GM18870 (cell line): ENCODE measurements at regions not wholly inside any gene's neighbourhood (a gene's known extent, or its start where the extent isn't known, plus 50 kb on each side); places are given as distances from the start of the nearest gene placed in this dataset.

ENCODE experiments used
- ATAC-seq: cut with Tn5 transposase; IDR thresholded peaks from one replicate; pipeline ENCODE4 v1.9.1; 2021; ENCODE audit warnings: moderate library complexity; ENCODE audit not compliant: unreplicated experiment

DNA sequence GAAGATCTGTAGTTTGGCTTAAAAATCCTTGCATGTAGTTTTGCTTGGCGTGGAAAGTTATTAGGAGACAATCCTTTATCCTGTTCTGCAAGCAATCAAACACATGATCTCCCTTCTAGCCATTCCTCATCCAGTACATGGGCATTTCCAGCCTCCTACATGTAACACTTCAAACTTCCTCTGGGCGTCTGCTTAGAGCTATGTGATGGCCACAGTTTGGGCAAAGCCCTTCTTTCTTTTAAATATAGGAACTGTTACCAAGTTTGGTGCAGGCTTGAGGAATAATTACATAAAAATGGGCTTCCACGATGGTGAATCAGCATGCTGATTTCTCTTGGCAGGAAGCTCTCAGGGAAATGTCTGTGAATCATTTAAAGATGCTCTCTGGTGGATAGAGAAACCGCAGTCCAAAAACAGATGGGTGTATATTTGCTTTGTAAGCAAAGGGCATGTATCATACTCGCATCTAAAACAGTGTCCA is 176.9 kb upstream of the FMN2 start:
- no peak for ATAC-seq

DNA sequence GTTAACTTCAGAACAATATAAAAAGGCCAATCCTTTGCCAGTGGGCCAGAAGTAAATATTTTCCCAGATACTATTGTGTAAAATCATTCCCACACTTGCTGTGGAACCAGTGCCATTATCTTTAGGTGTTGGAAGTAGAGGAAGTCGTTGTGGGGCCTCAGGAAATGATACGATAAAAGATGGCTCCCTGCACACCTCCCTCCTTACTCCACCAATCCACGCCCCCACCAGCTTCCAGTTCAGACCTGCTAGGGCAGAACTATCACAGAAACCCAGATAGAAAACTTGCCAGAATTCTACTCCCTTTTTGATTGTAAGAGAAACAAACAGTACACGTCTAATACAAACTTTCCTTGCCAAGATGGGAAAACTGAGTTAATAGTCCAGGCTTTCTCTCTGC is 173.0 kb upstream of the FMN2 start:
- no peak for ATAC-seq

GRCh38 chr1:239920214-239920613 is 171.5 kb upstream of the FMN2 start:
- no peak for ATAC-seq

- ATAC-seq = no peak
These were observed 168.7 kb upstream of the FMN2 start for GRCh38 chr1:239922778-239923522.

DNA sequence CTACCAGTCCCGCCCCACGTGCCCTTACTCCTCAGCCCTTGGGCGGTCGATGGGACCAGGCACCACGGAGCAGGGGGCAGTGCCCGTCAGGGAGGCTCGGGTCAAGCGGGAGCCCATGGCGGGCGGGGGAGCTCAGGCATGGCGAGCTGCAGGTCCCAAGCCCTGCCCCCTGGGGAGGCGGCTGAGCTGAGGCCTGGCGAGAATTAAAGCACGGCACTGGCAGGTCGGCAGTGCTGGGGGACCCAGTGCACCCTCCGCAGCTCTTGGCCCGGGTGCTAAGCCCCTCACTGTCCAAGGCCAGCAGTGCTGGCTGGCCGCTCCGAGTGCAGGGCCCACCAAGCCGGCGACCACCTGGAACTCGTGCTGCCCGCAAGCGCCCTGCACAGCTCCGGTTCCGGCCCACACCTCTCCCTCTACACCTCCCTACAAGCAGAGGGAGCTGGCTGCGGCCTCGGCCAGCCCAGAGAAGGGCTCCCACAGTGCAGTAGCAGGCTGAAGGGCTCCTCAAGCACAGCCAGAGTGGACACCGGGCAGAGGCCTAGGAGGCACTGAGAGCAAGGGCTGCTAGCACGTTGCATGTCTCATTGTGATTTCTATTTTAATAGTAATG is 166.8 kb upstream of the FMN2 start:
- no peak for ATAC-seq

DNA sequence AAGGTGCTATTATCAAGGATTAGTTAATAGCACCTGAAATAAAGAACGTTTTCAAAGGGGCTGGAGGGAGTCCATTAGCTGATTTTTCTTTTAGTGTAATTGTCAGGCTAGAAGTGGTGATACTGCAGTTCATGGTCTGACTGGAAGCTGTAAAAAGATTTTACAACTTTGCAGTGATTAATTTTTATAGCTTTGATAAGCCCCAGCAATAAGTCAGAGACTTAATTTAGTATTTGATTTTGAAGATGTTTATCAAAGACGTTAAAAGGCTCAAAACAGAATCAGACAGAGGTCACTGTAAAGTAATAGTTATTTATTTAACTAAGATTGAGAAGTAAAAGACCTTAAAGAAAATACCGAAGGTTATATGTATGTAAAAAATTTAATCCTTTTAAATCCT is 165.5 kb upstream of the FMN2 start:
- no peak for ATAC-seq

GRCh38 chr1:239929317-239929716 is 162.4 kb upstream of the FMN2 start:
- ATAC-seq = no peak

GRCh38 chr1:239930686-239931262 is 160.9 kb upstream of the FMN2 start:
- no peak for ATAC-seq

- no peak for ATAC-seq
These were observed 160.3 kb upstream of the FMN2 start for GRCh38 chr1:239931341-239931740.

GRCh38 chr1:239939602-239940001 is 152.1 kb upstream of the FMN2 start:
- ATAC-seq = no peak

DNA sequence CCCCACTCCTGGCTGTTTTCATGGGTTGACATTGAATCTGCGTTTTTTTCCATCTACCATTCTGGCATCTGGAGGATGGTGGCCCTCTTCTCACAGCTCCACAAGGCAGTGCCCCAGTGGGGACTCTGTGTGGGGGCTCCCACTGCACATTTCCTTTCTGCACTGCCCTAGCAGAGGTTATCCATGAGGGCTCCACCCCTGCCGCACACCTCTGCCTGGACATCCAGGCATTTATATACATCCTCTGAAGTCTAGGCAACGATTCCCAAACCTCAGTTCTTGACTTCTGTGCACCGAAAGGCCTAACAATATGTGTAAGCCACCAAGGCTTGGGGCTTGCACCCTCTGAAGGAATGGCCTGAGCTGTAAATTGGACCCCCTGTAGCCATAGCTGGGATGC is 147.9 kb upstream of the FMN2 start:
- ATAC-seq = no peak

GRCh38 chr1:239944666-239945065 is 147.0 kb upstream of the FMN2 start:
- ATAC-seq = no peak

- no peak for ATAC-seq
These were observed 143.9 kb upstream of the FMN2 start for GRCh38 chr1:239947801-239948200.

DNA sequence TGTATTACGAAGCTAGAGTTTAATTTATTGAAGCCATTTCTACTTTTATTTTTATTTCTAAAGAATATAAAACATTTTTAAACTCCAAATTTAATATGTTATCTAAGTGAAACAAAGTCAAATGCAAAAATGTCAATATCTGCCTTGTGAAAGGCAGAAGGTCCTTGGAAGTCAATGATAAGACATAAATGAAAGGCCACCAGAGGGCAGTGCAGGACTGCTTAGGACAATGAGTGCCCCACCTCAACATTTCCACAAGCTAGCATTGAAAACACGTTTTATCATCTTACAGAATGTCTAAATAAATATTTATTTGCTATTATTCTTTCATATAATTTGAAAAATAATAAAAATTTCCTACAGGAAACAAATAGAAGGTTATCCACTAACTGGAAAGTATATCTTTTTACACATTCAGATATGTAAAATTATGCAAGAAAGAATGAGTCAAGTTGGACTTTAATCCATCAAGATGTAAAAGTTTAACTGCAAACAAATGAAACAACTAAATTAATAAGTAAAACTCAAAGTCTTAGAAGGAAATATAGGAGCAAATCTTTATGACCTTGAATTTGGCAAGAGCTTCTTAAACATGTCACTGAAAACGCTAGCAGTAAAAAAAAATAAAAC is 140.1 kb upstream of the FMN2 start:
- no peak for ATAC-seq

- ATAC-seq = no peak
These were observed 139.1 kb upstream of the FMN2 start for GRCh38 chr1:239952348-239953308.

GRCh38 chr1:239954836-239955235 is 136.8 kb upstream of the FMN2 start:
- ATAC-seq = no peak

DNA sequence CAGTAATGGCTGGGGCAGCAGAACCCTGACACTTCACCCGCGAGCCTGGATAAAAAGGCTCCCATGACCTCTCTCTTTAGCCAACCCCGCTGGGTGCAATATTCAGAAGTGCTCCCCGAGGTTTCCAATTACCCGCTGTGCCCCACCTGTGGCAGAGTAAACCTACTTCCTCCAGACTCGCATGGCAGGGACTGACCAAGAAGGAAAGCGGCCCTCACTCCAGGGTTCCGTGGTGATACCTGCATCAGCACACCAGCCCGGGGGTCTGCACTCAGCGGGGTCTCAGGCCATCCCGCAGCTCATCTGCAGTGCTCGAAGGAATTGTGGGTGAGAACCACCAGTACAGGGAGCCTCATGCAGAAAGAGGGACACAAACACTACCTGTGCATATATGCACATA is 136.3 kb upstream of the FMN2 start:
- no peak for ATAC-seq

DNA sequence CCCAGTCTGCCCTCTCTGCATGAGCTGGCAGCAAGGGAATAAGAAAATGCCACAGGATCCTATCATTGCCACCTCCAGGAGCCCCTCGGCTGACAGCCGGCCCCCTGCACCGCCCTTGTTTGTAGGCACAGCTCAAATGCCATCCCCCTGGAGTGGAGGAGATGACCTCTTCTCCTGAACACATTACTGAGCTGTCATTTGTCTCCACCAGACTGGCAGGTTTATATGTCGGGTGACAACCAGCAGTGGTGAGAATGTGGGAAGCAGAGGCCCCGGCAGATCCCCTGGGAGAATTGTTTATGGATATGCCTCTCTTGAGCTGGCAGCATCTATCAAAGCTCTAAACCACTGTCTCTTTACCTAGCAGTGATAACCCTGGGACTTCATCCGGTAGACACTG is 135.4 kb upstream of the FMN2 start:
- ATAC-seq = no peak

GRCh38 chr1:239958063-239958462 is 133.6 kb upstream of the FMN2 start:
- no peak for ATAC-seq

DNA sequence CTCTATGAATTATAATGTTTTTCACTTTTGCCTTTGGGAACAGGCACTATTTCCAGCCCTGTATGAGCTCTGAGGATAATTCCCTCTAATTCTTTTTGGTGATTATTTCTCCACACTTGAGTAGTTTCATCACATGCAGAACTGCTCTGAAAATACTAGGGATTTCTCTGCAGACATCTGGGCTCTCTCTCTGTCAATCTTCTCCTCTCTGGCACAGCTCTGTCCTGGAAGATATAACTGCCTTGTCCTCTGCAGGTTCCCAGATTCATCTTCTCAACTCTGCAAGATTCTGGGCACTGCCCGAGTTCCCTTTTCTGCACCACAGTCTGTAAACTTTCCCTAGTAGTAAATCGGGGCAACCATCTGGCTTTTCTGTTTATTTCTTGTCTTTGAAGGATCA is 131.3 kb upstream of the FMN2 start:
- no peak for ATAC-seq

GRCh38 chr1:239963856-239964255 is 127.8 kb upstream of the FMN2 start:
- ATAC-seq = no peak
